Mesodermal cell (in vitro differentiated cells): ENCODE measurements at regions not wholly inside any gene's neighbourhood (a gene's known extent, or its start where the extent isn't known, plus 50 kb on each side); places are given as distances from the start of the nearest gene placed in this dataset.
"Not testable (repeated sequence)": the region's sequence is repeated elsewhere in the genome, so short reads cannot be mapped to it uniquely, and the experiment has no call there.

Experiments used
- H3K27ac ChIP-seq: 2 replicates; pipeline ENCODE4 v1.7.0; 2013; ENCODE audit warnings: mild to moderate bottlenecking, low read depth, low read length, moderate library complexity; ENCODE audit not compliant: severe bottlenecking
- H3K36me3 ChIP-seq: 2 replicates; pipeline ENCODE4 v1.7.1; 2013; ENCODE audit warnings: mild to moderate bottlenecking, low read length, moderate library complexity; ENCODE audit not compliant: control insufficient read depth, insufficient read depth
- H3K4me1 ChIP-seq: one replicate; pipeline ENCODE4 v1.7.1; 2013; ENCODE audit warnings: mild to moderate bottlenecking, low read length; ENCODE audit not compliant: insufficient read depth, control insufficient read depth, poor library complexity, severe bottlenecking
- H3K4me3 ChIP-seq: 2 replicates; pipeline ENCODE4 v1.7.0; 2013; ENCODE audit warnings: low read length, control low read depth, mild to moderate bottlenecking; ENCODE audit not compliant: insufficient read depth, poor library complexity, severe bottlenecking; ENCODE audit errors: extremely low read depth
- H3K9me3 ChIP-seq: 2 replicates; pipeline ENCODE4 v1.7.1; 2013; ENCODE audit warnings: mild to moderate bottlenecking, low read length, moderate library complexity; ENCODE audit not compliant: control insufficient read depth
- WGBS, 2 experiments: methylation state at CpG; one replicate each; pipeline ENCODE4 v1.1.5; 2013; ENCODE audit warnings: missing lambda C conversion rate in 2 of 2; ENCODE audit not compliant: insufficient coverage in 2 of 2; 5-methylcytosine and 5-hydroxymethylcytosine counted together

- Histone ChIP-seq H3K27ac (no peak overlapping the region), H3K36me3 (no peaks in the 10 kb centered on the region), H3K9me3 (no peaks in the 10 kb centered on the region), H3K4me1 (no peaks in the 10 kb centered on the region), H3K4me3 (no peak overlapping the region)
- 92 to 96% methylated on average over 7 of the region's 9 CpGs for WGBS, 2 experiments
Measured at GRCh38 chr13:59300355-59301173, 863.2 kb downstream of the DIAPH3 start.

GRCh38 chr13:59301174-59301567, 862.6 kb downstream of the DIAPH3 start:
- Histone ChIP-seq H3K9me3 (no peaks in the 10 kb centered on the region), H3K27ac (no peak overlapping the region), H3K4me1 (no peaks in the 10 kb centered on the region), H3K4me3 (no peak overlapping the region), H3K36me3 (no peaks in the 10 kb centered on the region)
- 71% methylated on average over 1 of the region's 2 CpGs; no CpG with 5 or more reads in 1 of the 2 experiments for WGBS, 2 experiments

GRCh38 chr13:59303433-59303832, 860.3 kb downstream of the DIAPH3 start:
- no peak overlapping the region for H3K27ac ChIP-seq
- no peaks in the 10 kb centered on the region for H3K4me1 ChIP-seq

GRCh38 chr13:59304596-59304995, 859.1 kb downstream of the DIAPH3 start:
- WGBS, 2 experiments, result 100% methylated on average over 1 of the region's 1 CpG
- H3K36me3 ChIP-seq, result no peaks in the 10 kb centered on the region
- no peak overlapping the region for H3K4me3 ChIP-seq

More at GRCh38 chr13:59303433-59303832, 860.3 kb downstream of the DIAPH3 start:
- H3K36me3 ChIP-seq, result no peaks in the 10 kb centered on the region
- H3K9me3 ChIP-seq, result peaks cover 3% of the 10 kb centered on the region
- H3K4me3 ChIP-seq, result no peak overlapping the region

GRCh38 chr13:59305896-59306295, 857.8 kb downstream of the DIAPH3 start:
- H3K4me1 ChIP-seq, result no peaks in the 10 kb centered on the region
- 100% methylated on average over 1 of the region's 4 CpGs; no CpG with 5 or more reads in 1 of the 2 experiments for WGBS, 2 experiments
- no peaks in the 10 kb centered on the region for H3K36me3 ChIP-seq
- peaks cover 3% of the 10 kb centered on the region for H3K9me3 ChIP-seq
- H3K27ac ChIP-seq, result no peak overlapping the region
- H3K4me3 ChIP-seq, result no peak overlapping the region

More at GRCh38 chr13:59304596-59304995, 859.1 kb downstream of the DIAPH3 start:
- Histone ChIP-seq H3K4me1 (no peaks in the 10 kb centered on the region), H3K9me3 (peaks cover 3% of the 10 kb centered on the region), H3K27ac (no peak overlapping the region)

GRCh38 chr13:59312776-59313175, 851.0 kb downstream of the DIAPH3 start:
- WGBS, 2 experiments, result 97 to 100% methylated on average over 3 of the region's 3 CpGs
- Histone ChIP-seq H3K27ac (no peak overlapping the region), H3K4me1 (no peaks in the 10 kb centered on the region), H3K4me3 (no peak overlapping the region), H3K9me3 (peaks cover under 1% of the 10 kb centered on the region), H3K36me3 (no peaks in the 10 kb centered on the region)

- Histone ChIP-seq H3K27ac (no peak overlapping the region), H3K9me3 (no peaks in the 10 kb centered on the region), H3K4me1 (peaks cover 6% of the 10 kb centered on the region), H3K4me3 (no peak overlapping the region), H3K36me3 (no peaks in the 10 kb centered on the region)
- 51 to 68% methylated on average over 4 of the region's 4 CpGs for WGBS, 2 experiments
Measured at GRCh38 chr13:59318320-59318930, 845.3 kb downstream of the DIAPH3 start.

GRCh38 chr13:59319276-59319675, 844.5 kb downstream of the DIAPH3 start:
- no peak overlapping the region for H3K27ac ChIP-seq
- WGBS, 2 experiments, result 100% methylated on average over 1 of the region's 3 CpGs
- H3K4me1 ChIP-seq, result peaks cover 6% of the 10 kb centered on the region
- no peaks in the 10 kb centered on the region for H3K36me3 ChIP-seq
- H3K4me3 ChIP-seq, result no peak overlapping the region
- H3K9me3 ChIP-seq, result no peaks in the 10 kb centered on the region

GRCh38 chr13:59320021-59320420, 843.7 kb downstream of the DIAPH3 start:
- WGBS, 2 experiments, result 40 to 86% methylated on average over 2 of the region's 2 CpGs
- no peak overlapping the region for H3K4me3 ChIP-seq
- H3K27ac ChIP-seq, result no peak overlapping the region
- peaks cover 6% of the 10 kb centered on the region for H3K4me1 ChIP-seq
- no peaks in the 10 kb centered on the region for H3K36me3 ChIP-seq
- no peaks in the 10 kb centered on the region for H3K9me3 ChIP-seq

GRCh38 chr13:59324401-59324800, 839.3 kb downstream of the DIAPH3 start:
- 80 to 88% methylated on average over 1 to 2 of the region's 4 CpGs for WGBS, 2 experiments
- H3K9me3 ChIP-seq, H3K36me3 ChIP-seq, H3K27ac ChIP-seq, H3K4me1 ChIP-seq, H3K4me3 ChIP-seq: not testable (repeated sequence)

GRCh38 chr13:59326717-59327116, 837.0 kb downstream of the DIAPH3 start:
- no peak overlapping the region for H3K27ac ChIP-seq
- H3K4me1 ChIP-seq, result no peaks in the 10 kb centered on the region
- H3K36me3 ChIP-seq, result no peaks in the 10 kb centered on the region
- H3K9me3 ChIP-seq, result no peaks in the 10 kb centered on the region
- WGBS, 2 experiments, result 100% methylated on average over 1 of the region's 1 CpG; no CpG with 5 or more reads in 1 of the 2 experiments
- H3K4me3 ChIP-seq, result no peak overlapping the region
